ENCODE measurements at regions not wholly inside any gene's neighbourhood (a gene's known extent, or its start where the extent isn't known, plus 50 kb on each side); places are given as distances from the start of the nearest gene placed in this dataset.

DNA sequence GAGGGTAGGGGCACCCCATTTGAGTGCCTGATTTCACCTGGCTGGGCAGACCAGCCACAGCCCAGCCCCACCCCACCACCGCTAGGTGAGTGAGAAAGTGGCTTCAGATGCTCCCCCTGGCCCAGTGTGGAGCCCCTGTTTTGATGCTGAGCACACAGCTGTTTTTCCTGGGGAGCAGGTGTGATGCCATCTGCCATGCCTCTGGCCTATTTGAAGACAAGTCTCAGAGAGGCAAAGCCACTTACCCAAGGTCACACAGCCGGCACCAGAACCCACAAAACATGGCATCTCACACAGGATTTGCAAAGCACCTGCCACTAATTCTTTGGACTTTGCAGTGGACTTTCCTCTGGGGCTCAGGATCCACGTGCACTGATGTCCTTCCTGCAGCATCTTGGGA lies 131.3 kb downstream of the INHBB start:
- Mint-ChIP-seq H3K27ac (no peak overlapping the region), H3K4me3 (no peak overlapping the region), H3K4me1 (no peaks in the 10 kb centered on the region), H3K36me3 (ENCODE audit: low read depth) (no peaks in the 10 kb centered on the region), H3K27me3 (no peaks in the 10 kb centered on the region), H3K9me3 (no peaks in the 10 kb centered on the region)
- no peak for DNase-seq
- intact Hi-C loops (cut with micrococcal nuclease) = no loop called here

DNA sequence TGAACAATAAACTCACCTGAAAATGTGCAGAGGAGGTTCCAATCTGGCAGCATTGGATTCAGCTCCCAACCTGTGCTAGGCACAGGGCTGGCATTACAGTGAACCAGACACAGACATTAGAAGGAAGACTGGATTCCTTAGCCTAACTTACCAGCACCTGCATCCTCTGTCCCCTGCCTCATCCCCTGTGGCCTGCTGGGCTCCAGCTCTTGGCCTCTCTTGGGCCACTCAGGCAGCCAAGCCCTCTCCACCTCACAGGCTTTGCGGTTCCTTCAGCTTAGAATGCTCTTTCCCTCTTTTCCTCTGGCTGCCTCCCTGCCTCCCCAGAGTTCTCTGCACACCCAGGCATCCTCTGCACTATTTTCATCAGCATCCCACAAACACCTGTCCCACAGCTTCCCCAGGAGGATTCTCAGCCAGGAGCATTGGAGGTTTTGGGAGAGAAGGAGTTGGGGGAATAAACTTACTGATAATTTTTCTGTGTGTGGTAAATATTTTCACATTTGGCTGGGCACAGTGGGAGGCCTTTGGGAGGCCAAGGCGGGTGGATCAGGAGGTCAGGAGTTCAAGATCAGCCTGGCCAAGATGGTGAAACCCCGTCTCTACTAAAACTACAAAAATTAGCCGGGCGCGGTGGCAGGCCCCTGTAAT lies 132.0 kb downstream of the INHBB start:
- intact Hi-C loops (cut with micrococcal nuclease) = no loop called here
- Mint-ChIP-seq H3K36me3 (ENCODE audit: low read depth) (no peaks in the 10 kb centered on the region), H3K27me3 (no peaks in the 10 kb centered on the region), H3K4me3 (no peak overlapping the region), H3K27ac (no peak overlapping the region), H3K9me3 (no peaks in the 10 kb centered on the region), H3K4me1 (no peaks in the 10 kb centered on the region)
- DNase-seq = no peak

DNA sequence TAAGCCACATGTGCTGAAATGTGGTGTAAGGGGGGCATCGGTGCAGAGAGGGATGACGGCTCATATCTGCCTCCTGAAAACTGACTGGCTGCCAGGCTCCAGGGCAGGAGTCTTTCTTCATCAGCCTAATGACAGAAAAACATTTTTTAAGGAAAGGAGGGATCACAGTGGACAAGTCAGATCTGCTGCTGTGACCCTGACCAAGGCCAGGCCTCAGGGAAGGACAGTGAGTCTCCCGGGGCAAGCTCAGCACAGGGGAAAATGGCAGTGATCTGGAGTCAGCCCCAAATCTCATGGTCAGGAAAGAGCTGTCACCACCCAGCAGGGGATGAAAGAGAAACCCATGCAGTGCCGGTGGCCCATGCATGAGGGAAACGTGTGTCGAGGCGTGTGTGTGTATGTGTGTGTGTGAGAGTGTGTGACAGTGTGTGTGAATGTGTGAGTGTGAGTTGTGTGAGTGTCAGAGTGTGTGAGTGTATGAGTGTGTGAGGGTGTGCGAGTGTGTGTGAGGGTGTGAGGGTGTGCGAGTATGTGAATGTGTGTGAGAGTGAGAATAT lies 134.5 kb downstream of the INHBB start:
- Mint-ChIP-seq H3K36me3 (ENCODE audit: low read depth) (no peaks in the 10 kb centered on the region), H3K27ac (no peak overlapping the region), H3K4me1 (no peaks in the 10 kb centered on the region), H3K9me3 (no peaks in the 10 kb centered on the region), H3K27me3 (no peaks in the 10 kb centered on the region), H3K4me3 (no peak overlapping the region)
- no peak for DNase-seq
- intact Hi-C loops (cut with micrococcal nuclease) = no loop called here

DNA sequence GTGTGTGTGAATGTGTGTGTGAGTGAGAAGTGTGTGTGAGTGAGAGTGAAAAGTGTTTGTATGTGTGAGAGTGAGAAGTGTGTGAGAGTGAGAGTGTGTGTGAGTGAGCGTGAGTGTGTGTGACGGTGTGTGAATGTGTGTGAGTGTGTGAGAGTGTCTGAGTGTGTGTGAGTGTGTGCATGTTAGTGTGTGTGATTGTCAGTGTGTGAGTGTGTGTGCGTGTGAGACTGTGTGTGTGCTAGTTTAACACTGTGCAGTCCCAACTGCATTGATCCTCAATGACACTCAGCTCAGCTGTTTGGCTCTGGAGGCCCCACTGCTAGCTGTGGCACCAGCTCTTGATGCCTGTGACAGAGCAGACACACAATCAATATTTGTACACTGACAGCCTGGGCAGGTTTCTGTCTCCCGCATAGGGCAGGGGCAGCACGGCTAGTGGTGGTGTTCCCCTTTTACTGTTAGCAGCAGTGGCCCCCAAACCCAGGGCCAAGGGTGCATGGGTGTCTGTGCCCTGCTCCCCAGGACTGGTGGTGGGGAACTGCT lies 135.0 kb downstream of the INHBB start:
- Mint-ChIP-seq H3K4me3 (no peak overlapping the region), H3K36me3 (ENCODE audit: low read depth) (no peaks in the 10 kb centered on the region), H3K4me1 (no peaks in the 10 kb centered on the region), H3K27me3 (no peaks in the 10 kb centered on the region), H3K9me3 (no peaks in the 10 kb centered on the region), H3K27ac (no peak overlapping the region)
- intact Hi-C loops (cut with micrococcal nuclease) = no loop called here
- DNase-seq = no peak

DNA sequence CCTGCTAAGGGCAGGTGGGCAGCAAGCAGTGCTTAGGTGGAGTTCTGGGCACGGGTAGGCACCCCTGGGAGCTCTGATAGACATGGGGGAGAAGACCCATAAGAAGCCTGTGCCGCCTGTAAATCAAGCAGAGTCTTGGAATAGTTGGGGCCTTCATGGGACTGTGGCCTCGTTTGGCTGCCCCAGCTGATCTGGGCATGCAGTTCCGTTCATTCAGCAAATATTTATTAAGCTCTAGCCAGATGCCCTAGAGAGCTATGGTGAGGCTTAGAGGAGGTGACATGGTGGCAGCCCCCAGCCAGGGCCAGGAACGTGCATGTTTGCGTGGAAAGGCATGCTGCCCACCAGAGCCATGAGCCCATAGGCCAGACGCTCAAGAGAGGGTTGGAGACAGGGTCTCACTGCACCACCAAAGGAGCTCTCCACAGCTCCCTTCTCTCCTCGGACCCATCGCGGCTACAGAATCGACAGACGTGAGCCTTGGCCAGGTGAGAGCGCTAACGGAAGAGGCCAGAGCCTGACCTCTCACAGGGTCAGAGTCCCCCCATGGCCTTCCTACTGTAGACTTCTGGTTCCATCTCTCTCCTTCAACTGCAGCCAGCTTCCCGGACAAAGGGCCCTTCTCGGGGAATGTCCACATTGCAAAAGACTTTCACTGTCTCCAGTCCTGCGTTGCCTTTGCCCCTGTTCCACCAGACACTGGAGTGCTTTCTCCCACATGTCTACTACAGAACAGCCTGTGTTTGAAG lies 135.7 kb downstream of the INHBB start:
- no peaks in the 10 kb centered on the region for H3K4me1 Mint-ChIP-seq
- no peak overlapping the region for H3K4me3 Mint-ChIP-seq
- H3K9me3 Mint-ChIP-seq = no peaks in the 10 kb centered on the region
- intact Hi-C loops (cut with micrococcal nuclease) = no loop called here
- H3K27me3 Mint-ChIP-seq = no peaks in the 10 kb centered on the region
- H3K27ac Mint-ChIP-seq = no peak overlapping the region
- no peak for DNase-seq
- H3K36me3 Mint-ChIP-seq (ENCODE audit: low read depth) = no peaks in the 10 kb centered on the region

DNA sequence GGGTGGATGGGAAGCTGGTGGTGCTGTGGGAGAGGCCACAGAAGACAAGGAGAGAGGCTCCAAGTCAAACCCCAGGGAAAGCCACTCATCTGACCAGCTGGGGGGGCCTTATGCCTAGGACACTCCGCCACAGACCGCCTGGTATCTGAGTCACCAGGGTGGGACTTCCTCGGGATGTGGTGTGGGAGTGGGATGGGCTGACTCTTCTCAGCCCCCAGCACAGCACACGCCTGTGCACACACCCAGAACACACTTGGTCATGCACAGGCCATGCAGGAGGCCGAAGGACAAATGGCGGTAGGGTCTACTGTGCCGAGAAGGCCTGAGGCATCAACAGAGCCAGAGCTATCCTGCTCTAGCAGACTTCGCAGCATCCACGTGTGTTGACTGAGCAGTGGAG lies 136.4 kb downstream of the INHBB start:
- Mint-ChIP-seq H3K27ac (no peak overlapping the region), H3K9me3 (no peaks in the 10 kb centered on the region), H3K27me3 (no peaks in the 10 kb centered on the region), H3K36me3 (ENCODE audit: low read depth) (no peaks in the 10 kb centered on the region), H3K4me3 (no peak overlapping the region), H3K4me1 (no peaks in the 10 kb centered on the region)
- intact Hi-C loops (cut with micrococcal nuclease) = no loop called here
- no peak for DNase-seq

DNA sequence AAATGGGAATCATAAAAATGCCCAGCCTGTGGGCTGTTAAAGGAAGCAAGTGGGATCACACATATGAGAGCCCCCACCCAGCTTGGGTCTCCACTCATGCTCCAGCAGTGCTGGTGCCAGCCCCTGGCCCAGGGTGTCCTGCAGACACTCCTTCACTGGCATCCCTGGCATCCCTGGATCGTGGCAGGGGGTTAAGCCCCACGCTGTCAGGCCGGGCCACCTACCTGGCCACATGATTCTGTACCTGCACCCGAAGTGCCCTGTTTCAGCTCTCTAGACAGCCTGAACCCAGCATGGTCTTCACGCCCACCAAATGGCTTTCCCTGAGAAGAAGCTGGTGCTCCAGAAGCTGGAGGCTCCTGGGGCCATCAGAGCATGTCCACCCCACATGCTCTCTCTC lies 137.4 kb downstream of the INHBB start:
- intact Hi-C loops (cut with micrococcal nuclease) = no loop called here
- Mint-ChIP-seq H3K36me3 (ENCODE audit: low read depth) (no peaks in the 10 kb centered on the region), H3K27me3 (no peaks in the 10 kb centered on the region), H3K4me1 (no peaks in the 10 kb centered on the region), H3K4me3 (no peak overlapping the region), H3K9me3 (no peaks in the 10 kb centered on the region), H3K27ac (no peak overlapping the region)
- no peak for DNase-seq

DNA sequence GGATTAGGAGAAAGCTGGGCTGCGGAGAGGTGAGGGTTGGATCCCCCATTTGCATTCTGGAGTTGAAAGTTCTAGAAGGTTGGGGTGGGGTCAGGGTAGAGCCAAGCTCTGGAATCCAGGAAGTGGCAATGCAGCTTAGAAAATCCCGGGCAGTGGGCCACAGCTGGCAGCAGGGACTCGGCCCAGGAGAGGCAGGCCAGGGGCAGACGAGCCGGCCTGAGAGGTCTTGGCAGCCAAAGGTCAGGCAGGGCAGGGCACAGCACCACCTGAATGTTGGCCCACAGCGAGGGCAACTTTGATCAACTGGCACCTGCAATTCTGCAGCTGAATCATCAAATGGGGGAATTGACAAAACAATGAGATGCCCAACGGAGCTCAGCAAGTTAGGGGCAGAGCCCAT lies 139.2 kb downstream of the INHBB start:
- Mint-ChIP-seq H3K27ac (no peak overlapping the region), H3K4me1 (no peaks in the 10 kb centered on the region), H3K4me3 (no peak overlapping the region), H3K27me3 (no peaks in the 10 kb centered on the region), H3K9me3 (no peaks in the 10 kb centered on the region), H3K36me3 (ENCODE audit: low read depth) (no peaks in the 10 kb centered on the region)
- intact Hi-C loops (cut with micrococcal nuclease) = no loop called here
- DNase-seq = no peak

DNA sequence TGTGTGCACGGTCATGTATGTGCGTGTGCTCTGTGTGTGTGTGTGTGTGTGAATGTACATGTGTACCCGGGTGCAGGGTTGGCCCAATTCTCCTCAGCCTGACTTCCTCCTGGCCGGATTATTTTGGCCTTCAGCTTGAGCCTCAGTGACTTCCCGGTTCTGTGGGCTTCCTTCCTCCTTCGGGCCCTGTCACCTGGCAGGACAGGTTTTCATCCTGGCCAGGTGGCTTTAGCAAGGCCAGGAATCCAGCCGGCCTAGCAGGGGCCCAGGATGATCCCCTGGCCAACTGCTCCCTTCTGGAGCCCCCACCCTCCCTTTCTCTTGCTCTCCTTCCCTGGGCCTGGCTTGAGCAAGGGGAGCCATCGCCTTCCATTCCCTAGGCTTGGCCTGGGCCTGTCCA lies 140.5 kb downstream of the INHBB start:
- H3K4me3 Mint-ChIP-seq = no peak overlapping the region
- DNase-seq = no peak
- H3K4me1 Mint-ChIP-seq = no peaks in the 10 kb centered on the region
- H3K36me3 Mint-ChIP-seq (ENCODE audit: low read depth) = no peaks in the 10 kb centered on the region
- no peaks in the 10 kb centered on the region for H3K9me3 Mint-ChIP-seq
- intact Hi-C loops (cut with micrococcal nuclease) = no loop called here
- H3K27ac Mint-ChIP-seq = no peak overlapping the region
- peaks cover under 1% of the 10 kb centered on the region for H3K27me3 Mint-ChIP-seq

DNA sequence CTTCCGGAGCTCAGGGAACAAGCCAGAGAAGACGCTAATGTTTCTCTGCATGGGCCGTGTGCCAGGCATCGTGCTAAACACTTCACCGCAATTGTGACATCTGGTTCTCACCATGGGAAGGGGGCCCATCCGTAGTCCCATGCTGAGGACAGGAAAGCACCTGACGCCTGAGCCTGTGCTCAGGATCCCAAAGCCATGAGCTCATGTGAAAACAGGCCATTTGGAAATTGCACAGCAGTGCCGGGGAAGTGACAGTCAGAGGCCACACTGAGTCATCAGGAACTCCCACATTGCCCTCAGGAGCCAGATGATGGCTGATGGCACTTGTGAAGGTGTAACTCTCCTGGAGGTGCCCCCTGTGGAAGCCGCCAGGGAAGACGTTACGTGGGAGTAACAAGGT lies 141.0 kb downstream of the INHBB start:
- no peaks in the 10 kb centered on the region for H3K4me1 Mint-ChIP-seq
- H3K27ac Mint-ChIP-seq = no peak overlapping the region
- no peak overlapping the region for H3K4me3 Mint-ChIP-seq
- peaks cover 5% of the 10 kb centered on the region for H3K27me3 Mint-ChIP-seq
- no peaks in the 10 kb centered on the region for H3K36me3 Mint-ChIP-seq (ENCODE audit: low read depth)
- DNase-seq = no peak
- H3K9me3 Mint-ChIP-seq = no peaks in the 10 kb centered on the region
- intact Hi-C loops (cut with micrococcal nuclease) = no loop called here

DNA sequence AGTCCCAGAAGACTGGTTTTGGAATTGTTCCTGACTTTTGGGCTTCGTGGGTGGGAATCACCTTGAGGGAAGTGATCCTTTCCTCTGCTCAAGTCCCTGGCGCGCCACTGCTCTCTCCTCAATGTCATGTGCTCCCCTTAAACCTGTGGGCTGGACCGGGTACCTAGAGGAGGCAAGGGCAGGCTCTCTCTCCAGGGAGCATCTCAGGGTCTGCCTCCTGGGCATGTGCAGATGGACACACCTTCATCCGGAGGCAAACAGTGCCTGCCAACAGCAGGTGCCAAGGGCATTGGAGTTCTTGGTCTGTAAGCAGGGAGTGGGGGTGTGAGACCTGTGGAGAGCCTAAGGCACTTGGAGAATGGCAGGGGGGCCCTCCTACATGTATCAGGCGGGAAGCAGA lies 142.6 kb downstream of the INHBB start:
- no peak for DNase-seq
- H3K27ac Mint-ChIP-seq = no peak overlapping the region
- H3K36me3 Mint-ChIP-seq (ENCODE audit: low read depth) = no peaks in the 10 kb centered on the region
- no peaks in the 10 kb centered on the region for H3K4me1 Mint-ChIP-seq
- peaks cover 9% of the 10 kb centered on the region for H3K27me3 Mint-ChIP-seq
- intact Hi-C loops (cut with micrococcal nuclease) = no loop called here
- no peak overlapping the region for H3K4me3 Mint-ChIP-seq
- H3K9me3 Mint-ChIP-seq = no peaks in the 10 kb centered on the region

DNA sequence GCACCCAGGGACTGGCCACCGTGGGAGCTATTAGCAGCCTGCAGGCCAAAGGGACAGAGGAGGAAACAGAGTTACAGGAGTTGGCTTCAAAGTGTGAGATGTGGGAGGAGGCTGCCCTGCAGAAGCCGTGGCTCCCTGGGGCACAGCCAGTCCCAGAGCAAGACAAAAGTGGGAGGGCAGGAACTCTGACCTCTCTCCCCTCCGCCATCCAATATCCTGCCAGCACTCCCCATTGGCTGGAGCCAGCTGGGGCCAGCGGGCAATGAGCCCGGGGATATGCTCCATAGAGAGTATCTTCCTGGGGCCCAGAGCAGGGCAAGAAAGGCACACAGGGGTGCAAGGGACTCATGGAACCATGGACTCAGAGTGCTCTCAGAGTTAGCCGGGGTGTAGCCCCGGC lies 143.1 kb downstream of the INHBB start:
- Mint-ChIP-seq H3K27ac (no peak overlapping the region), H3K4me1 (no peaks in the 10 kb centered on the region), H3K36me3 (ENCODE audit: low read depth) (no peaks in the 10 kb centered on the region), H3K4me3 (no peak overlapping the region), H3K27me3 (peaks cover 9% of the 10 kb centered on the region), H3K9me3 (no peaks in the 10 kb centered on the region)
- intact Hi-C loops (cut with micrococcal nuclease) = no loop called here
- no peak for DNase-seq

DNA sequence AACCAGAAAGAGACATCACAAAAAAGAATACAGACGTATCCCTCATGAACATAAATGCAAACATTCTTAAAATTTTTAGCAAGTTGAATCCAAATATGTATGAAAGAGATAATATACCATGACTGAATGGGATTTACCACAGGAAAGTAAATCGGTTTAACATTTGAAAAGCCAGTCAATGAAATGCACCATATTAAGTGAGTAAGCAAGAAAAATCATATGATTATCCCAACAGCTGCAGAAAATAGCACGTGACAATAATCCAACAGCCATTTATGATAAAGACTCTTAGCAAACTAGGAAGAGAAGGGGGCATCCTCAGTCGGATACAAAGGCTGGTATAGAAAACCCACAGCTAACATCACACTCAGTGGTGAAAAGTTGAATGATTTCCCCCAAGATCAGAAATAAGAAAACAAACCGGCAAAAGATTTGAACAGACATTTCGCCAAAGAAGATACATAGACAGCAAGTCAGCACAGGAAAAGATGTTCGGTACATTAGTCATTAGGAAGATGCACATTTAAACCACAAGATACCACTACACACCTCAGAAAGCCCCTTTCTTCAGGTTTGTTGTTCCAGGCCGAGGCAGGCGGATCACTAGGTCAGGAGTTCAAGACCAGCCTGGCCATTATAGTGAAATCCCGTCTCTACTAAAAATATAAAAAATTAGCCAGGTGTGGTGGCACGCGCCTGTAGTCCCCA lies 144.3 kb downstream of the INHBB start:
- Mint-ChIP-seq H3K27me3 (peaks cover 12% of the 10 kb centered on the region), H3K9me3 (no peaks in the 10 kb centered on the region), H3K27ac (no peak overlapping the region), H3K4me3 (no peak overlapping the region), H3K36me3 (ENCODE audit: low read depth) (no peaks in the 10 kb centered on the region), H3K4me1 (no peaks in the 10 kb centered on the region)
- intact Hi-C loops (cut with micrococcal nuclease) = no loop called here
- no peak for DNase-seq

DNA sequence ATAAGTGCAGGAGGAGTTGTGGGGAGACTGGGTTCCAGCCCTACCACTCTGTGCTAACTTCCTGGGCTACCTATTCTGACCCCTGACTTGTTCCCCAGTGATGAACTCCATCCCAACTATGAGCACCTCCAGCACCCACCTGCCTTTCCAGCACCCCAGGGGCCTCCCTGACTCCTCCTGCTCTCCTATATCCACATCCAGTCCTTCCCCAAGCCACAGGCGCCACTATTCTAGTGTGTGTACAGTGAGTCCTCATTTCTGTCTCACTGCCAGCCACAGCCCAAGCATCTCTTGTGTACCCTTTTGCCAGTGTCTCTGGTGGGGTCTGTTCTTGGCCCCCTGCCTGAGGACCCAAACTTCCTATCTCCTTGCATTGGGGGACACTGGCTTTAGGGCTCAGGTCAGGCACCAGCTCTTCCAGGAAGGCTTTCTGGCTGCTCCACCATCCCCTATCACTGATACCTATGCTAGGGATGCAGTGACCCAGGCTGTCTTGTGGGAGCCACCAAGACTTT lies 145.2 kb downstream of the INHBB start:
- Mint-ChIP-seq H3K4me3 (no peak overlapping the region), H3K27me3 (peaks cover 12% of the 10 kb centered on the region), H3K4me1 (no peaks in the 10 kb centered on the region), H3K9me3 (no peaks in the 10 kb centered on the region), H3K36me3 (ENCODE audit: low read depth) (no peaks in the 10 kb centered on the region), H3K27ac (no peak overlapping the region)
- DNase-seq = no peak
- intact Hi-C loops (cut with micrococcal nuclease) = no loop called here

Data from activated CD4-positive, alpha-beta T cell treated with anti-CD3 and anti-CD28 coated beads, Interleukin-2, amount 10 ng/mL, durations not matched to agents 24 days and 14 days (primary cell).